ENCODE measurements at regions not wholly inside any gene's neighbourhood (a gene's known extent, or its start where the extent isn't known, plus 50 kb on each side); places are given as distances from the start of the nearest gene placed in this dataset.

DNA sequence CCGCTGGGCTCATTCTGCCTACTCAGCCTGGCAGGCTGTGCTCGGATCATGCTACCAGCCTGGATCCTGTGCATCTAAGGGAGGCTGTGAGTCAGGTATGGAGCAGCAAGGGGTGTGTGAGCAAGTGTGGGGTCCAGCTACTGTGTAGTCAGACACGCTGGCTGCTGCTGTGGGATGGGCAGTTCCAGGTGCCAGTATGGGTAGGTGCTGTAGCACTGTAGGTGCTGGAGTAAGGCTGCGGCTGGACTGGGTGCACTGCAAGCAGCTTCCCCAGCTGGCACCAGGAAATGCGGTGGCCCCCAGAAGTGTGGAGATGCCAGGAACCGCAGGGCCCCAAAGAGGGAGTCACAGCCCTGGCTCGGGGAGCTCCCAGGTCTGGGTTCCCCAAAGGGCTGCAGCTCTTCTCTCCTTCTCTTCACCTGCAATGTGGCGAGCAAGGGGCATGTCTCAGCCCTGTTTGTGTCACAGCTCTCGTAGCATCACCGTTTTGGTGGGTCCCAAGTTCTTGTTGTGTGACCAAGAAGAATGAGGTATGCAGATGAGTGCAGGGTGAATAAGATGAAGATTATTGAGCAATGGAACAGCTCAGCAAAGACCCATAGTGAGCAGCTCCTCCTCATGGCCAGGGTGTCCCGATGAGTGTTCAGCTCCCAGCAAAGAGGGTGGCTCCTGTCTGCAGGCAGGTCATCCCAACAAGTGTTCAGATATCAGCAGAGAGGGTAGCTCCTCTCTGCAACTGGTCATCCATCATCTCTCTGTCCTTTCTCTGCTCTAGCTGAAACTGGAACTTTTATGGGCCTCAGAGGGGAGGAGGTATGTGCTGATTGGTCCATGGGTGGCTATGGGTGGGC, 462.9 kb downstream of the TBC1D22A start:
- Histone ChIP-seq H3K27ac (no peak overlapping the region), H3K9me3 (ENCODE audit: low read depth, low read length) (no peaks in the 10 kb centered on the region), H3K9ac (ENCODE audit: insufficient read length) (no peak overlapping the region), H3K4me3 (no peak overlapping the region), H3K36me3 (ENCODE audit: insufficient read depth, low read length) (no peaks in the 10 kb centered on the region)
- no peak for DNase-seq (ENCODE audit: low read depth, low spot score)
- no peak for TF ChIP-seq EZH2 (IDR thresholded peaks at IDR 0.05)
- TF ChIP-seq FOXP2 (optimal IDR thresholded peaks at IDR 0.05; ENCODE audit: control extremely low read depth, extremely low read length, insufficient read depth), result no peak
- no peak for TF ChIP-seq POLR2AphosphoS5 (IDR thresholded peaks at IDR 0.05; ENCODE audit: borderline replicate concordance, low read depth, low read length)
